GM19351 (cell line): ENCODE measurements at regions not wholly inside any gene's neighbourhood (a gene's known extent, or its start where the extent isn't known, plus 50 kb on each side); places are given as distances from the start of the nearest gene placed in this dataset.

ENCODE experiments used
- ATAC-seq: cut with Tn5 transposase; IDR thresholded peaks from one replicate; pipeline ENCODE4 v1.9.1; 2021; ENCODE audit warnings: mild to moderate bottlenecking, moderate library complexity; ENCODE audit not compliant: unreplicated experiment

GRCh38 chrX:6472652-6473342 is 62.1 kb downstream of the VCX3A start:
- ATAC-seq, result no peak

- no peak for ATAC-seq
Measured at GRCh38 chrX:6468706-6469105, 66.2 kb downstream of the VCX3A start.

GRCh38 chrX:6465756-6466155 is 69.2 kb downstream of the VCX3A start:
- ATAC-seq, result no peak

DNA sequence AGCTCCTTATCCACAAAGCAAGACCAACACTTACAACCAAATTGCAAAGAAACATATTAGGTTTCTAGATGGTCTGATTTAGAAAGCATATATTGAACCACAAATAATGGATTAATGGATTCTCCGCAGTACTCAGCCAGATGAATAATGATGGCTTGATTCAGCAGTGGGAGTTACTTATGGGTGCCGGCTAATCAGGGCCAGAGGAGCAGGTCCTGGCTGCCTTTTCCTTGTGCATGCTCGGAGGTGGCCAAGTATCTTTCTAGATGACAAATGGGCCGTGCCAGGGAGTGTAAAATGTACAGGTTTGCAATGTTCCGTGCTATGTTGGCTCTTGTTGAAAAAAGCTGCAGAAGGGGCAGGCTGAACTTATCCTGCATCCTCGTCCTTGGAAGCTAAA is 70.2 kb downstream of the VCX3A start:
- no peak for ATAC-seq

DNA sequence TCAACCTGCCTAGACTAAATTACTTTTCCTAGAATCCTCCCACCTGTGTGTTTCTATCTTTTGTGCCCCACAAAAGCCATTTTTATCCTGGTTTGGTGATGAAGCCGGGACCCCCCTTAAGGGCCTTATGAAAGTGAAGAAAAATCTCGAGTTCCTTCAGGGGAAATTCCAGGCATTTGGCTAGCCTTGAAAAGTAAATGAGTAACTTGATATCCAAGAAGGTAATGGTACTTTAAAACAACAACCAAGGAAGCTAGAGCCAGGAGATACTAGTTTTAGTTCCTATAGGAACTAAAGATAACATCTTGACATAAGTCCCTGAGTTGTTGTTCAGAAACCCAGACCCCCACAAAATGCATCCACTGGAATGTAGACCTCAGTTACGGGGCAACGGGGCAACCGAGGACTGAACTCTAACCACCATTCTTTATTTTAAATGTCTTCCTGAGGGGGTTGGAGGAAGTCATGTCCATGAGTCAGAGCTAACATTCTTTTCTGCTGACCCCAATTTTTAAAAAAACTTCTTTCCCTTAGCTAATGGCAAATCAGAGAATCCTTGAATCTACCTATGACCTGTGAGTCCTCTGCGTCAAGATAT is 73.9 kb downstream of the VCX3A start:
- ATAC-seq, result no peak

DNA sequence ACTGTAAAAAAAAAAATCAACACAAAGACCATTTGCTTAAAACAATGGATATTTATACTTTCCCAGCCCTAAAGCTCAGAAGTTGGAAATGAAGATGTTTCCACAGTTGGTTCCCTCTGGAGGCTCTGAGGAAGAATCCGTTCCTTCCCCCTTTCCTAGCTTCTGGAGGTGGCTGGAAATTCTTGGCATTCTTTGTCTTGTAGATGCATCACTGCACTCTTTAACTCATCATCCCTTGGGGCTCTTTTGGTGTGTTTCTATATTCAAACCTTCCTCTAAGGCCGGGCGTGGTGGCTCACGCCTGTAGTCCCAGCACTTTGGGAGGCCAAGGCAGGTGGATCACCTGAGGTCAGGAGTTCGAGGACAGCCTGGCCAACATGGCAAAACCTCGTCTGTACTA is 78.7 kb downstream of the VCX3A start:
- ATAC-seq, result no peak

DNA sequence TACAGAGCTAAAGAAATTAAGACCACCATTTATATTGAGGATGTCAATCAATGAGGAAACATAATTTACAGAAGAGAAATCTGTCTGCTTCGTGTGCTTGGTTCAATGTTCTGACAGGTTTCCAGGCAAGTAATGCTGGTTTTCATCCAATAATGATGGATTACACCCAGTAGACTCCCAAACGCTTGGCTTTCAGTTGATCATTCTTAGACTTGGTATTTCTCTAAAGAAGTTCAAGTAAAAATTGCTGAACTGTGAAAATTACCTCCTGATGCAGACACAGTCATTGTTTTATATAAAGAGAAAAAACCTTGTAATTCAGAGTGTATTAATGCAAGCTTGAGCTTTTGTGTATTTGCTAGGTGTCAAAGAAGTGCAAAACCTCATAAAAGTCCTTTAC is 85.0 kb downstream of the VCX3A start:
- ATAC-seq, result no peak

DNA sequence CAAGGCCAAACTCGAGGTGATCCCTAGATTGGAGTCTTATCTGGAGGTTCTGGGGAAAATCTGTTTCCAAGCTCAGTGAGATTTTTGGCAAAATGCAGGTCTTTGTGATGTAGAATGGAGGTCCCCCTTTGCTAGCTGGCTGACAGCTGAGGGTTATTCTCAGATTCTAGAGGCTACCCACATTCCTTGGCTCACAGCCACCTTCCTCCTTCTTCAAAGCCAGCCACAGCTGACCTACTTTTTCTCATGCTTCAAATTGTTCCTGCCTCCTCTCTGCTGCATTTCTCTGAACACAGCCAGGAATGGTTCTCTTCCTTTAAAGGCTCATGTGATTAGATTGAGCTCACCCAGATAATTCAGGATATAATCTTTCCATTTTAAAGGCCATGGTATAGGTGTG is 86.9 kb downstream of the VCX3A start:
- no peak for ATAC-seq

DNA sequence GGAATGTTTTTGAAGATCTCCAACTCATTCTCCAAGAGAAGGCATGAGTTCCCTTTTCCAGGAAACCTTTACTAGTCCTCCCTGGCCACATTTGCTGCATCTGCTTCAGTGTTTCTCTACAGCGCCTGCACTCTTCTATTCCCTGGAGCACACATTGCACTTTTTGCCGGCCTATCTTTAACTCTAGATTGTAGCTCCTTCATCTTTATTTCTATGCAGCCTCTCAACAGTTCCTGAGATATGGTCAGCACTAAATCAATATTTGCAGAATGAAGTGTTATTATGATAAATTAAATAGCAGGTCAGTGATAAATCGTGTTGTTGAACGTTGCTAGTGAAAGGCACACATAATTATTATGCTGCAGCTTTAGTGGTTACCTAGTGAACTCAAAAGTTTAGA is 88.3 kb downstream of the VCX3A start:
- no peak for ATAC-seq

- ATAC-seq, result no peak
Measured at GRCh38 chrX:6440648-6441047, 94.3 kb downstream of the VCX3A start.

GRCh38 chrX:6432226-6432625 is 102.7 kb downstream of the VCX3A start:
- ATAC-seq, result no peak

GRCh38 chrX:6407542-6407941 is 127.4 kb downstream of the VCX3A start:
- ATAC-seq, result no peak

DNA sequence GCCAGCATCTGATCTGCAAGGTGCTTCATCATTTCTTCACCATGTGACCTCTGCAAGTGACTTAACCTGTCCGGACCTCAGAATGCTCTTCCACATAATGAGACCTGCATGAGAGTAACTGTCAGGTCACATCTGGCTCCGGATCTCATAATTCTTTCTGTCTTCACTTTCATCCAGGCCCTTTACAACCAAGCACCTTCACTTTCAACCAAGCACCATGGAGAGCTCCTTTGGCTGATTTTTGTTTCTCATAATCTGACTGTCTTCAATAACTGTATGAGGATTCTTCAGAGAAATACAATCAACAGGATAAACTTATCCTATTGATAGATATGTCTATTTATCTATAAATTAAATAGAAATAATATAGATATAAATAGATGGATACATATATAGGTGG is 148.1 kb downstream of the VCX3A start:
- ATAC-seq, result no peak

DNA sequence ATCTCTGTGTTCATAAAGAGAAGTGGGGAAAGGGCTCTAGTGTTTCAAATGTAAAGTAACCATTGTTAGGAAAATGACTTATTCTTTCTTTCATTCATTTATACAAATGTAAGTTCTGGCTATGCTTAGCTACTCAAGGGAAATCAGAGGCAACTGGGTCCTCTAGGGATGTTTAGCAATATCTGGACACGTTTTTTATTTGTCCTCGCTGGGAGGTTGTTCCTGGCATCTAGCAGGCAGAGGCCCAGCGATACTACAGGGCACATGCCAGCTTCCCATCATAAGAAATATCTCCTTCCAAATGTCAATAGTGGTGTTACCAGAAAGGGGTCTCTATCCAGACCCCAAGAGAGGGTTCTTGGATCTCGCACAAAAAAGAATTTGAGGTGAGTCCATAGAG is 150.0 kb downstream of the VCX3A start:
- no peak for ATAC-seq

- no peak for ATAC-seq
Measured at GRCh38 chrX:6384371-6384770, 150.5 kb downstream of the VCX3A start.

DNA sequence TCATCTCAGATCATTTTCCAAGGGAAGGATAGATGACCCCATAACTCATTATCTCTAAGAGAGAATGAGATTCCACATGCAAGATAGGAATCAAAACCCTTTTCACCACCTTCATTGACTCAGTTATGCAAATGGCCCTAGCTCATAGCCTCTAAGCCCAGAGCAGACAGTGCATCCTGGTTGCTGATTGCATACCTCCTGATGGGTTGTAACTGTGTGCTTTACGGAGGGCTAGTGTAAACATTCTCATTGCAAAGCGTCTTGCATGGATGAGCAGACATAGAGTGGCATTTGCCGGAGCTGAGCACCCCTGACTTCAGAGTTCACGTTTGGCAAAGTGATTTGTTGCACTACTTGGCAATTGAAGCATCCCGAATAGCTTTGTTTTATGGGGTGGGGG is 151.0 kb downstream of the VCX3A start:
- ATAC-seq, result no peak

DNA sequence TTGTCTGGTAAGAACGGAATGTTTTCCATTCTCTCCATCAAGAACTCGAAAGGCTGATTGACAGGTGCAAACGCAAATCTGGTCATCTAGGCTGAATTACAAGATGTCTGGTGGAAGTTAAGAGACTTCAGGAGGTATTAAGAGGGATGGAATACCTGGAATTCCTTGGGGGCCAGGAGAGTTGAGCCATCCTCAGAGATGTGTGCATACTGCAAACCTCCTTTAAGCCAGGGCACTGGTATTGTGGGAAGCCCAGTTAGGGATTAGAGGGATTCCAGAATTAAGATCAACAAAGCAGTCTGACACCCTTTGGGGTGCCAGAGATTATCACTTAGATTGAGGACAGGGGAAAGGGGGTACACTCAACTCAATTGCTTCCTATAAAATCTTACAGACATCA is 151.4 kb downstream of the VCX3A start:
- no peak for ATAC-seq

GRCh38 chrX:6382284-6382683 is 152.6 kb downstream of the VCX3A start:
- no peak for ATAC-seq

GRCh38 chrX:6377103-6377764 is 148.6 kb upstream of the NLGN4X start:
- no peak for ATAC-seq

GRCh38 chrX:6374556-6374955 is 145.9 kb upstream of the NLGN4X start:
- ATAC-seq, result no peak

- ATAC-seq, result no peak
Measured at GRCh38 chrX:6372981-6373380, 144.3 kb upstream of the NLGN4X start.

- no peak for ATAC-seq
Measured at GRCh38 chrX:6371353-6371752, 142.7 kb upstream of the NLGN4X start.
